HL-60 (cell line): ENCODE measurements at regions not wholly inside any gene's neighbourhood (a gene's known extent, or its start where the extent isn't known, plus 50 kb on each side); places are given as distances from the start of the nearest gene placed in this dataset.

Source experiments
- CTCF ChIP-seq: IDR thresholded peaks from one replicate; pipeline ENCODE4 v1.5.1; 2011; ENCODE audit warnings: low read length, control low read depth, inconsistent platforms; ENCODE audit not compliant: insufficient read depth
- POLR2AphosphoS5 ChIP-seq: IDR thresholded peaks from 2 replicates; pipeline ENCODE4 v1.6.1; 2012; ENCODE audit warnings: low read depth

- TF ChIP-seq CTCF, result no peak
- no peak for TF ChIP-seq POLR2AphosphoS5
These were observed 120.1 kb upstream of the SLC39A10 start for GRCh38 chr2:195536906-195537305.
